ENCODE measurements at regions not wholly inside any gene's neighbourhood (a gene's known extent, or its start where the extent isn't known, plus 50 kb on each side); places are given as distances from the start of the nearest gene placed in this dataset.

DNA sequence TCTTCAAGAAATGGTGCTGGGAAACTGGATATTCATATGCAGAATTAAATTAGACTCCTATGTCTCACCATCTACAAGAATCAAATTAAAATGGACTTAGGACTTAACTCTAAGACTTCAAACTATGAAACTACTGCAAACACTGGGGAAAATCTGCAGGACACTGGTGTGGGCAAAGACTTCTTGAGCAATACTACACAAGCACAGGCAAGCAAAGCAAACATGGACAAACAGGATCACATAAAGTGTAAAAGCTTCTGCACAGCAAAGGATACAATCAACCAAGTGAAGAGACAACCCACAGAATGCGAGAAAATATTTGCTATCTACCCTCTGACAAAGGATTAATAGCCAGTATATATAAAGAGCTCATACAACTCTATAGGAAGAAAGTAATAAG, 1161.1 kb upstream of the CITED2 start:
- Histone ChIP-seq H3K79me2 (replicated peaks; ENCODE audit: insufficient read depth, low read length) (no peaks in the 10 kb centered on the region), H3K36me3 (ENCODE audit: insufficient read depth, low read length) (no peaks in the 10 kb centered on the region), H3K9ac (ENCODE audit: low read length) (no peak overlapping the region), H3K27ac (ENCODE audit: low read length) (no peak overlapping the region), H4K20me1 (ENCODE audit: insufficient read depth) (no peaks in the 10 kb centered on the region), H3F3A (ENCODE audit: insufficient read depth, low read length, poor library complexity, severe bottlenecking) (no peaks in the 10 kb centered on the region), H3K4me2 (ENCODE audit: low read length) (no peak overlapping the region), H3K4me3 (ENCODE audit: low read length) (no peak overlapping the region), H3K27me3 (ENCODE audit: insufficient read depth, low read depth, low read length) (no peaks in the 10 kb centered on the region), H3K9me3 (ENCODE audit: low read length) (no peaks in the 10 kb centered on the region), H2AFZ (ENCODE audit: low read depth, low read length) (no peak overlapping the region), H3K9me2 (ENCODE audit: insufficient read depth, low read length) (no peaks in the 10 kb centered on the region)
- TF ChIP-seq, protein P1, sequence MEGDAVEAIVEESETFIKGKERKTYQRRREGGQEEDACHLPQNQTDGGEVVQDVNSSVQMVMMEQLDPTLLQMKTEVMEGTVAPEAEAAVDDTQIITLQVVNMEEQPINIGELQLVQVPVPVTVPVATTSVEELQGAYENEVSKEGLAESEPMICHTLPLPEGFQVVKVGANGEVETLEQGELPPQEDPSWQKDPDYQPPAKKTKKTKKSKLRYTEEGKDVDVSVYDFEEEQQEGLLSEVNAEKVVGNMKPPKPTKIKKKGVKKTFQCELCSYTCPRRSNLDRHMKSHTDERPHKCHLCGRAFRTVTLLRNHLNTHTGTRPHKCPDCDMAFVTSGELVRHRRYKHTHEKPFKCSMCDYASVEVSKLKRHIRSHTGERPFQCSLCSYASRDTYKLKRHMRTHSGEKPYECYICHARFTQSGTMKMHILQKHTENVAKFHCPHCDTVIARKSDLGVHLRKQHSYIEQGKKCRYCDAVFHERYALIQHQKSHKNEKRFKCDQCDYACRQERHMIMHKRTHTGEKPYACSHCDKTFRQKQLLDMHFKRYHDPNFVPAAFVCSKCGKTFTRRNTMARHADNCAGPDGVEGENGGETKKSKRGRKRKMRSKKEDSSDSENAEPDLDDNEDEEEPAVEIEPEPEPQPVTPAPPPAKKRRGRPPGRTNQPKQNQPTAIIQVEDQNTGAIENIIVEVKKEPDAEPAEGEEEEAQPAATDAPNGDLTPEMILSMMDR (IDR thresholded peaks at IDR 0.05; ENCODE audit: poor library complexity, severe bottlenecking): no peak
- TF ChIP-seq RAD21 (conservative IDR thresholded peaks at IDR 0.05) (no peak), EZH2 (IDR thresholded peaks at IDR 0.05; ENCODE audit: borderline replicate concordance, insufficient read depth, low read length, poor library complexity, severe bottlenecking) (no peak), TAF1 (IDR thresholded peaks at IDR 0.05; ENCODE audit: low read depth) (no peak), EP300 (conservative IDR thresholded peaks at IDR 0.05; ENCODE audit: poor library complexity, severe bottlenecking) (no peak), SMC3 (conservative IDR thresholded peaks at IDR 0.05; ENCODE audit: poor library complexity) (no peak), POLR2AphosphoS5 (IDR thresholded peaks at IDR 0.05) (no peak), MXI1 (conservative IDR thresholded peaks at IDR 0.05; ENCODE audit: poor library complexity, severe bottlenecking) (no peak)
- TF ChIP-seq, protein P2, sequence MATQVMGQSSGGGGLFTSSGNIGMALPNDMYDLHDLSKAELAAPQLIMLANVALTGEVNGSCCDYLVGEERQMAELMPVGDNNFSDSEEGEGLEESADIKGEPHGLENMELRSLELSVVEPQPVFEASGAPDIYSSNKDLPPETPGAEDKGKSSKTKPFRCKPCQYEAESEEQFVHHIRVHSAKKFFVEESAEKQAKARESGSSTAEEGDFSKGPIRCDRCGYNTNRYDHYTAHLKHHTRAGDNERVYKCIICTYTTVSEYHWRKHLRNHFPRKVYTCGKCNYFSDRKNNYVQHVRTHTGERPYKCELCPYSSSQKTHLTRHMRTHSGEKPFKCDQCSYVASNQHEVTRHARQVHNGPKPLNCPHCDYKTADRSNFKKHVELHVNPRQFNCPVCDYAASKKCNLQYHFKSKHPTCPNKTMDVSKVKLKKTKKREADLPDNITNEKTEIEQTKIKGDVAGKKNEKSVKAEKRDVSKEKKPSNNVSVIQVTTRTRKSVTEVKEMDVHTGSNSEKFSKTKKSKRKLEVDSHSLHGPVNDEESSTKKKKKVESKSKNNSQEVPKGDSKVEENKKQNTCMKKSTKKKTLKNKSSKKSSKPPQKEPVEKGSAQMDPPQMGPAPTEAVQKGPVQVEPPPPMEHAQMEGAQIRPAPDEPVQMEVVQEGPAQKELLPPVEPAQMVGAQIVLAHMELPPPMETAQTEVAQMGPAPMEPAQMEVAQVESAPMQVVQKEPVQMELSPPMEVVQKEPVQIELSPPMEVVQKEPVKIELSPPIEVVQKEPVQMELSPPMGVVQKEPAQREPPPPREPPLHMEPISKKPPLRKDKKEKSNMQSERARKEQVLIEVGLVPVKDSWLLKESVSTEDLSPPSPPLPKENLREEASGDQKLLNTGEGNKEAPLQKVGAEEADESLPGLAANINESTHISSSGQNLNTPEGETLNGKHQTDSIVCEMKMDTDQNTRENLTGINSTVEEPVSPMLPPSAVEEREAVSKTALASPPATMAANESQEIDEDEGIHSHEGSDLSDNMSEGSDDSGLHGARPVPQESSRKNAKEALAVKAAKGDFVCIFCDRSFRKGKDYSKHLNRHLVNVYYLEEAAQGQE (IDR thresholded peaks at IDR 0.05; ENCODE audit: borderline replicate concordance): no peak

DNA sequence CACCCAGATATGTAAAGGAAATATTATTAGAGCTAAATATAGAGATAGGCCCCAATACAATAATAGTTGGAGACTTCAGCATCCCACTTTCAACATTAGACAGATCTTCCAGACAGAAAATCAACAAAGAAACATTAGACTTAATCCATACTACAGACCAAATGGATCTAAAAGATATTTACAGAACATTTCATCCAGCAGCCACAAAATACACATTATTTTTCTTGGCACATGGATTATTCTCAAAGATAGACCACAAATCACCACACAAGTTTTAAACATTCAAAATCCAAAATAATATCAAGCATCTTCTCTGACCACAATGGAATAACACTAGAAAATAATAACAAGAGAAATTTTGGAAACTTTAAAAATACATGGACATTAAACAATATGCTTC, 1159.1 kb upstream of the CITED2 start:
- TF ChIP-seq SMC3 (conservative IDR thresholded peaks at IDR 0.05; ENCODE audit: poor library complexity): no peak
- TF ChIP-seq, protein P2 (IDR thresholded peaks at IDR 0.05; ENCODE audit: borderline replicate concordance): no peak
- no peak for TF ChIP-seq RAD21 (conservative IDR thresholded peaks at IDR 0.05)
- no peak for TF ChIP-seq TAF1 (IDR thresholded peaks at IDR 0.05; ENCODE audit: low read depth)
- TF ChIP-seq POLR2AphosphoS5 (IDR thresholded peaks at IDR 0.05): no peak
- TF ChIP-seq MXI1 (conservative IDR thresholded peaks at IDR 0.05; ENCODE audit: poor library complexity, severe bottlenecking): no peak
- TF ChIP-seq, protein P1 (IDR thresholded peaks at IDR 0.05; ENCODE audit: poor library complexity, severe bottlenecking): no peak
- no peak for TF ChIP-seq EZH2 (IDR thresholded peaks at IDR 0.05; ENCODE audit: borderline replicate concordance, insufficient read depth, low read length, poor library complexity, severe bottlenecking)
- Histone ChIP-seq H3K27me3 (ENCODE audit: insufficient read depth, low read depth, low read length) (no peaks in the 10 kb centered on the region), H3K79me2 (replicated peaks; ENCODE audit: insufficient read depth, low read length) (no peaks in the 10 kb centered on the region), H2AFZ (ENCODE audit: low read depth, low read length) (no peak overlapping the region), H3K9ac (ENCODE audit: low read length) (no peak overlapping the region), H3K4me2 (ENCODE audit: low read length) (no peak overlapping the region), H3F3A (ENCODE audit: insufficient read depth, low read length, poor library complexity, severe bottlenecking) (no peaks in the 10 kb centered on the region), H3K9me3 (ENCODE audit: low read length) (no peaks in the 10 kb centered on the region), H4K20me1 (ENCODE audit: insufficient read depth) (no peaks in the 10 kb centered on the region), H3K9me2 (ENCODE audit: insufficient read depth, low read length) (no peaks in the 10 kb centered on the region), H3K36me3 (ENCODE audit: insufficient read depth, low read length) (no peaks in the 10 kb centered on the region), H3K27ac (ENCODE audit: low read length) (no peak overlapping the region), H3K4me3 (ENCODE audit: low read length) (no peak overlapping the region)

Measured in neural cell (in vitro differentiated cells).